WTC11 (cell line): ENCODE measurements at regions not wholly inside any gene's neighbourhood (a gene's known extent, or its start where the extent isn't known, plus 50 kb on each side); places are given as distances from the start of the nearest gene placed in this dataset.

Experiments used
- ATAC-seq: fragments of 200-7000 bp; cut with Tn5 transposase; 2 replicates; pipeline ENCODE4 v1.10.0; 2021; ENCODE audit warnings: mild to moderate bottlenecking, moderate library complexity
- CTCF ChIA-PET: fragments of 300-600 bp; sonication (Branson Sonifier 250); formaldehyde crosslinking; loops from one replicate; lab custom pipeline; 2021; ENCODE audit warnings: antibody characterized with exemption; lab: Charles Lee
- POLR2A ChIA-PET: fragments of 350-600 bp; sonication (Branson Sonifier 250); formaldehyde crosslinking; loops from one replicate; lab custom pipeline; 2021; ENCODE audit warnings: antibody characterized with exemption; lab: Charles Lee
- DNase-seq: peaks from one replicate; pipeline ENCODE4 v3.0.0; 2021; ENCODE audit warnings: low spot score
- H3K27ac Mint-ChIP-seq: 2 replicates; pipeline ENCODE4 v1.8.0; 2021; ENCODE audit warnings: mixed read lengths
- H3K27me3 Mint-ChIP-seq: 2 replicates; pipeline ENCODE4 v1.8.0; 2021; ENCODE audit warnings: low read depth, mild to moderate bottlenecking, moderate library complexity, mixed read lengths
- H3K36me3 Mint-ChIP-seq: 2 replicates; pipeline ENCODE4 v1.8.0; 2021; ENCODE audit warnings: mixed read lengths
- H3K4me1 Mint-ChIP-seq: 2 replicates; pipeline ENCODE4 v1.8.0; 2022; ENCODE audit warnings: mixed read lengths
- H3K4me3 Mint-ChIP-seq: 2 replicates; pipeline ENCODE4 v1.8.0; 2021; ENCODE audit warnings: mild to moderate bottlenecking, moderate library complexity, mixed read lengths
- H3K9me3 Mint-ChIP-seq: 2 replicates; pipeline ENCODE4 v1.8.0; 2021; ENCODE audit warnings: mixed read lengths
- CREM ChIP-seq: sonication (generic); formaldehyde crosslinking; IDR thresholded peaks from 2 replicates; pipeline ENCODE4 v1.8.1; 2022; ENCODE audit warnings: mild to moderate bottlenecking, missing genetic modification reagents, moderate library complexity
- FOXK1 ChIP-seq: sonication (generic); formaldehyde crosslinking; IDR thresholded peaks from 2 replicates; pipeline ENCODE4 v1.8.0; 2022; ENCODE audit warnings: mild to moderate bottlenecking, moderate library complexity, missing genetic modification reagents
- FOXP1 ChIP-seq: sonication (generic); formaldehyde crosslinking; IDR thresholded peaks from 2 replicates; pipeline ENCODE4 v1.8.0; 2022; ENCODE audit warnings: missing genetic modification reagents, mild to moderate bottlenecking, moderate library complexity, borderline replicate concordance
- HMGA2 ChIP-seq: fragments of 250-450 bp; sonication (Bioruptor Pico); IDR thresholded peaks from 2 replicates; pipeline ENCODE4 v1.4.0; 2021; ENCODE audit warnings: mild to moderate bottlenecking, moderate library complexity
- IRF2 ChIP-seq: sonication (generic); formaldehyde crosslinking; IDR thresholded peaks from 2 replicates; pipeline ENCODE4 v1.8.0; 2022; ENCODE audit warnings: low read depth, missing genetic modification reagents, borderline replicate concordance
- KAT7 ChIP-seq: sonication (generic); formaldehyde crosslinking; IDR thresholded peaks from 2 replicates; pipeline ENCODE4 v1.8.1; 2023; ENCODE audit warnings: missing genetic modification reagents, mild to moderate bottlenecking, borderline replicate concordance
- NFYB ChIP-seq: sonication (generic); formaldehyde crosslinking; conservative IDR thresholded peaks from 2 replicates; pipeline ENCODE4 v1.8.0; 2022; ENCODE audit warnings: low read depth, missing genetic modification reagents
- NR1H2 ChIP-seq: sonication (generic); formaldehyde crosslinking; IDR thresholded peaks from 2 replicates; pipeline ENCODE4 v1.9.0; 2021; ENCODE audit warnings: mild to moderate bottlenecking, moderate library complexity, missing genetic modification reagents
- OVOL2 ChIP-seq: fragments of 250-450 bp; sonication (Bioruptor Pico); IDR thresholded peaks from 2 replicates; pipeline ENCODE4 v1.9.0; 2021; ENCODE audit warnings: mild to moderate bottlenecking, borderline replicate concordance
- PRRX2 ChIP-seq: fragments of 250-450 bp; sonication (Bioruptor Pico); IDR thresholded peaks from 2 replicates; pipeline ENCODE4 v1.8.0; 2021; ENCODE audit warnings: mild to moderate bottlenecking
- SMAD4 ChIP-seq: sonication (generic); formaldehyde crosslinking; IDR thresholded peaks from 2 replicates; pipeline ENCODE4 v1.8.0; 2022; ENCODE audit warnings: mild to moderate bottlenecking, missing genetic modification reagents
- ZBTB21 ChIP-seq: sonication (generic); formaldehyde crosslinking; IDR thresholded peaks from 2 replicates; pipeline ENCODE4 v1.8.1; 2023; ENCODE audit warnings: mild to moderate bottlenecking, missing genetic modification reagents, borderline replicate concordance
- ZNF121 ChIP-seq: sonication (generic); formaldehyde crosslinking; IDR thresholded peaks from 2 replicates; pipeline ENCODE4 v1.8.0; 2023; ENCODE audit warnings: missing genetic modification reagents
- TF ChIP-seq, protein P1 (sequence below): sonication (generic); formaldehyde crosslinking; IDR thresholded peaks from 2 replicates; pipeline ENCODE4 v1.8.1; 2022; ENCODE audit warnings: missing genetic modification reagents, borderline replicate concordance
- TF ChIP-seq, protein P2 (sequence below): sonication (generic); formaldehyde crosslinking; IDR thresholded peaks from 2 replicates; pipeline ENCODE4 v1.8.1; 2022; ENCODE audit warnings: low read depth, missing genetic modification reagents, borderline replicate concordance
- TF ChIP-seq, protein P3 (sequence below): sonication (generic); formaldehyde crosslinking; IDR thresholded peaks from 2 replicates; pipeline ENCODE4 v1.8.1; 2023; ENCODE audit warnings: mild to moderate bottlenecking, moderate library complexity, missing genetic modification reagents
- TF ChIP-seq, protein P4 (sequence below): sonication (generic); formaldehyde crosslinking; IDR thresholded peaks from 2 replicates; pipeline ENCODE4 v1.8.1; 2023; ENCODE audit warnings: mild to moderate bottlenecking, missing genetic modification reagents, moderate library complexity
- TF ChIP-seq, protein P5 (sequence below): fragments of 200-600 bp; IDR thresholded peaks from 2 replicates; pipeline ENCODE4 v1.8.0; 2022; ENCODE audit warnings: antibody characterized with exemption

DNA sequence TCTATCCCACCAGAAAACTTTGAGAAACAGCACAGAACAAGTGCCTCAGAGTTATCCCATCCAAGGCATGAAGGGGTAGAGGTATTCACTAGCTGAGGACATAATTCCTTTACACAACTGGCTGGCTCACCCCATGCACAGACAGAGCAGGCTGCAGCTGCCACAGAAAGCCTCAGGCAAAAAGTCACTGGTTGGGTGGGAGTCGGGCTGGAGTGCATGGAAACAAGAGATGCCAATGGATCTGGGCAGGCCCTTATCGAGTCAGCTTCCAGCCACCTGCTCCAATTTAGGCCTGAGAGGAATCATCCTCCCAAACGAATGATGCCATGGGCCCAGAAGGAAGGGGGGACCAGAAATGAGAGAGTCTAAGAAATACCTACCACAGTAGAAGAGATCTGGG is 83.0 kb downstream of the RSL24D1 start (continued):
- TF ChIP-seq, protein P1, sequence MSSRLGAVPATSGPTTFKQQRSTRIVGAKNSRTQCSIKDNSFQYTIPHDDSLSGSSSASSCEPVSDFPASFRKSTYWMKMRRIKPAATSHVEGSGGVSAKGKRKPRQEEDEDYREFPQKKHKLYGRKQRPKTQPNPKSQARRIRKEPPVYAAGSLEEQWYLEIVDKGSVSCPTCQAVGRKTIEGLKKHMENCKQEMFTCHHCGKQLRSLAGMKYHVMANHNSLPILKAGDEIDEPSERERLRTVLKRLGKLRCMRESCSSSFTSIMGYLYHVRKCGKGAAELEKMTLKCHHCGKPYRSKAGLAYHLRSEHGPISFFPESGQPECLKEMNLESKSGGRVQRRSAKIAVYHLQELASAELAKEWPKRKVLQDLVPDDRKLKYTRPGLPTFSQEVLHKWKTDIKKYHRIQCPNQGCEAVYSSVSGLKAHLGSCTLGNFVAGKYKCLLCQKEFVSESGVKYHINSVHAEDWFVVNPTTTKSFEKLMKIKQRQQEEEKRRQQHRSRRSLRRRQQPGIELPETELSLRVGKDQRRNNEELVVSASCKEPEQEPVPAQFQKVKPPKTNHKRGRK (CRISPR knock-in tag), result no peak
- no peak for TF ChIP-seq PRRX2 (CRISPR knock-in tag)
- TF ChIP-seq CREM, result no peak
- TF ChIP-seq NR1H2 (CRISPR knock-in tag), result no peak
- TF ChIP-seq, protein P2, sequence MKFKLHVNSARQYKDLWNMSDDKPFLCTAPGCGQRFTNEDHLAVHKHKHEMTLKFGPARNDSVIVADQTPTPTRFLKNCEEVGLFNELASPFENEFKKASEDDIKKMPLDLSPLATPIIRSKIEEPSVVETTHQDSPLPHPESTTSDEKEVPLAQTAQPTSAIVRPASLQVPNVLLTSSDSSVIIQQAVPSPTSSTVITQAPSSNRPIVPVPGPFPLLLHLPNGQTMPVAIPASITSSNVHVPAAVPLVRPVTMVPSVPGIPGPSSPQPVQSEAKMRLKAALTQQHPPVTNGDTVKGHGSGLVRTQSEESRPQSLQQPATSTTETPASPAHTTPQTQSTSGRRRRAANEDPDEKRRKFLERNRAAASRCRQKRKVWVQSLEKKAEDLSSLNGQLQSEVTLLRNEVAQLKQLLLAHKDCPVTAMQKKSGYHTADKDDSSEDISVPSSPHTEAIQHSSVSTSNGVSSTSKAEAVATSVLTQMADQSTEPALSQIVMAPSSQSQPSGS (CRISPR knock-in tag), result no peak
- TF ChIP-seq, protein P3, sequence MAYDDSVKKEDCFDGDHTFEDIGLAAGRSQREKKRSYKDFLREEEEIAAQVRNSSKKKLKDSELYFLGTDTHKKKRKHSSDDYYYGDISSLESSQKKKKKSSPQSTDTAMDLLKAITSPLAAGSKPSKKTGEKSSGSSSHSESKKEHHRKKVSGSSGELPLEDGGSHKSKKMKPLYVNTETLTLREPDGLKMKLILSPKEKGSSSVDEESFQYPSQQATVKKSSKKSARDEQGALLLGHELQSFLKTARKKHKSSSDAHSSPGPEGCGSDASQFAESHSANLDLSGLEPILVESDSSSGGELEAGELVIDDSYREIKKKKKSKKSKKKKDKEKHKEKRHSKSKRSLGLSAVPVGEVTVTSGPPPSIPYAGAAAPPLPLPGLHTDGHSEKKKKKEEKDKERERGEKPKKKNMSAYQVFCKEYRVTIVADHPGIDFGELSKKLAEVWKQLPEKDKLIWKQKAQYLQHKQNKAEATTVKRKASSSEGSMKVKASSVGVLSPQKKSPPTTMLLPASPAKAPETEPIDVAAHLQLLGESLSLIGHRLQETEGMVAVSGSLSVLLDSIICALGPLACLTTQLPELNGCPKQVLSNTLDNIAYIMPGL, result no peak

DNA sequence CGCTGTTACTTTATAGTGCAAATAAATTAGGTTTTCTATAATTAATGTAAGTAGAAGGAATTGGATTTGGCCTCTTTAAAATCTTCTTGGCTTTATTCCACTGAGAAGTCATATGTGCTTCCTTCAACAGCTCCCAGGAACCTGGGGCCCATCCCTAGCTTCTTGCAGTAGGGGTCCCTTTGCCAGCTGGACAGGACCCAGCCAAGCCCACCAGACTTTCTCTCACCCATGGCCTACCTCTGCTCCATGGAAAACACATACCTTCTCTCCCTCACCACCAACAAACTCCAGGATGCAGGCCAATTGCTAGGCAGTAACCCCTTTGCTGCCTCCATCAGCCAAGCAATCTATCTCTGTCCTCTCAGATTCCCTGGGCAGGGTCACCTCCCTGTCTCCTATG is 84.0 kb downstream of the RSL24D1 start:
- CTCF ChIA-PET, result interaction anchor here (0.7 to 1.4 kb wide), 4 partner anchors 56 to 271 kb away, joined by 3 to 5 read pairs (median 4); no protein-coding TSS in a partner anchor
- TF ChIP-seq OVOL2 (CRISPR knock-in tag) (no peak), KAT7 (no peak), SMAD4 (CRISPR knock-in tag) (no peak), ZBTB21 (CRISPR knock-in tag) (no peak), FOXP1 (CRISPR knock-in tag) (no peak), ZNF121 (CRISPR knock-in tag) (no peak)
- TF ChIP-seq, protein P4, sequence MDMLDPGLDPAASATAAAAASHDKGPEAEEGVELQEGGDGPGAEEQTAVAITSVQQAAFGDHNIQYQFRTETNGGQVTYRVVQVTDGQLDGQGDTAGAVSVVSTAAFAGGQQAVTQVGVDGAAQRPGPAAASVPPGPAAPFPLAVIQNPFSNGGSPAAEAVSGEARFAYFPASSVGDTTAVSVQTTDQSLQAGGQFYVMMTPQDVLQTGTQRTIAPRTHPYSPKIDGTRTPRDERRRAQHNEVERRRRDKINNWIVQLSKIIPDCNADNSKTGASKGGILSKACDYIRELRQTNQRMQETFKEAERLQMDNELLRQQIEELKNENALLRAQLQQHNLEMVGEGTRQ (CRISPR knock-in tag), result no peak
- peaks cover 22% of the 10 kb centered on the region for H3K4me1 Mint-ChIP-seq
- POLR2A ChIA-PET, result interaction anchor here (1.0 kb wide), 1 partner anchor 633 kb away, joined by 3 read pairs; no protein-coding TSS in a partner anchor
- H3K27ac Mint-ChIP-seq, result no peak overlapping the region
- no peak overlapping the region for H3K4me3 Mint-ChIP-seq
- no peaks in the 10 kb centered on the region for H3K27me3 Mint-ChIP-seq
- no peak for DNase-seq
- no peak for ATAC-seq
- H3K36me3 Mint-ChIP-seq, result peaks cover under 1% of the 10 kb centered on the region; the same call in 1 of the 2 replicates
- H3K9me3 Mint-ChIP-seq, result peaks cover 4% of the 10 kb centered on the region

DNA sequence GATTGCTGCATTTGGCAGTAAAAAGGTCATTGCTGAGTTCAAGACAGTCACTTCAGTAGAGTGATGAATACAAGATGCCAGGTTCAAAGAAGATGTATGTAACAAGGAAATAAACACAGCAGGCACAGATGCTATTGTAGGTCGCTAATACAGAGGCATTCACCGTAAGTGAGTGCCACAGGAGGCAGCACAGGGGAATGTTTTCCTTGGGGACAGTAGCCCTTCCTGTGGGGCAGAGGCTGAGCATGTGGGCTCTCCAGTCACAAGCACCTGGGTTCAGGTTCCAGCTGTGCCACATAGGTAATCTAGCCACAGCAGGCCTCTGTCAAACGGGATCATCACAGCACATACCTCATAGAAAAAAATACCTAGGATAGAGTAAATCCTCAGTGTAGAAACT is 86.3 kb downstream of the RSL24D1 start:
- Mint-ChIP-seq H3K27me3 (no peaks in the 10 kb centered on the region), H3K4me1 (peaks cover 22% of the 10 kb centered on the region)
- TF ChIP-seq FOXK1, result no peak
- TF ChIP-seq, all 79 proteins: peak for 0
- DNase-seq (peak; percentile 21), ATAC-seq (peak; percentile 88)
- peaks cover 11% of the 10 kb centered on the region for H3K36me3 Mint-ChIP-seq
- ChIA-PET POLR2A (no interaction called here), CTCF (interaction anchor here (0.9 to 1.3 kb wide), 3 partner anchors 58 to 402 kb away, joined by 3 to 6 read pairs (median 4); no protein-coding TSS in a partner anchor)
- no peak overlapping the region for H3K4me3 Mint-ChIP-seq
- H3K27ac Mint-ChIP-seq, result no peak overlapping the region
- H3K9me3 Mint-ChIP-seq, result peaks cover 17% of the 10 kb centered on the region

DNA sequence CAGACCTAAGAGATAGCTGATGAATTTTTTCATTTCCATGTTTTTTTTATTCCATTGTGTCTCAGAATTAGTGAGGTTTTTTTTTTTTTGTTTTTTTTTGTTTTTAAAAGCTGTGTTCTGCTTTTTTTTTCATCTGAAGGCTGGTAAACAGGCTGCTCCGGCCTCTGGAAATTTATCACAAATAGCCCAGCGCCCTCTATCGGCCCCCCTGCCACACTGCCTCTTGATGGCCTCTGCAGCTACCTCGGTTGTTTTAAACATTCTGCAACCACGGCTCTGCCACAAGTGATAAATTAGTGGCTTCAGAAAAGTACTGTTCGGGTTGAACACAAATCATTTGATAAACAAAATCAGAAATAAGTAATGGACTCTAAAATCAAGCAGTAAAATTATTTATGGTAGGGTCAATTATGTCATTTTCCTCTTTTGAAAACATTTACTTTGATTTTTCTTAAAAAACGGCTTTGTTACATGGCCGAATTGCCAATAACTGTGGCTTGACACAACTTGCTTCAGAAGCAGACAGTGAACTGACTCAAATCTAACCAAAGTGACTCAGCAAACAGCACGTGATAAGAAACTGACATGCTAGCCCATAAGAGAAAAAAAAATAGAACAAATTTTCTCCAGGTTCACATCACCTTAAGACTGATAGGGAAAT is 87.8 kb downstream of the RSL24D1 start:
- DNase-seq (peak; percentile 86), ATAC-seq (peak; percentile 65)
- peaks cover 11% of the 10 kb centered on the region for H3K36me3 Mint-ChIP-seq
- no peak for TF ChIP-seq FOXK1
- no peak for TF ChIP-seq HMGA2 (CRISPR knock-in tag)
- TF ChIP-seq, protein P5, sequence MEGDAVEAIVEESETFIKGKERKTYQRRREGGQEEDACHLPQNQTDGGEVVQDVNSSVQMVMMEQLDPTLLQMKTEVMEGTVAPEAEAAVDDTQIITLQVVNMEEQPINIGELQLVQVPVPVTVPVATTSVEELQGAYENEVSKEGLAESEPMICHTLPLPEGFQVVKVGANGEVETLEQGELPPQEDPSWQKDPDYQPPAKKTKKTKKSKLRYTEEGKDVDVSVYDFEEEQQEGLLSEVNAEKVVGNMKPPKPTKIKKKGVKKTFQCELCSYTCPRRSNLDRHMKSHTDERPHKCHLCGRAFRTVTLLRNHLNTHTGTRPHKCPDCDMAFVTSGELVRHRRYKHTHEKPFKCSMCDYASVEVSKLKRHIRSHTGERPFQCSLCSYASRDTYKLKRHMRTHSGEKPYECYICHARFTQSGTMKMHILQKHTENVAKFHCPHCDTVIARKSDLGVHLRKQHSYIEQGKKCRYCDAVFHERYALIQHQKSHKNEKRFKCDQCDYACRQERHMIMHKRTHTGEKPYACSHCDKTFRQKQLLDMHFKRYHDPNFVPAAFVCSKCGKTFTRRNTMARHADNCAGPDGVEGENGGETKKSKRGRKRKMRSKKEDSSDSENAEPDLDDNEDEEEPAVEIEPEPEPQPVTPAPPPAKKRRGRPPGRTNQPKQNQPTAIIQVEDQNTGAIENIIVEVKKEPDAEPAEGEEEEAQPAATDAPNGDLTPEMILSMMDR, result peak; percentile 60
- TF ChIP-seq IRF2 (CRISPR knock-in tag), result no peak
- no peak for TF ChIP-seq NFYB
- H3K9me3 Mint-ChIP-seq, result peaks cover 17% of the 10 kb centered on the region
- H3K27me3 Mint-ChIP-seq, result no peaks in the 10 kb centered on the region
- no peak overlapping the region for H3K27ac Mint-ChIP-seq
- H3K4me3 Mint-ChIP-seq, result no peak overlapping the region
- ChIA-PET POLR2A (no interaction called here), CTCF (interaction anchor here (0.6 to 1.6 kb wide), 16 partner anchors 8 to 1912 kb away, joined by 3 to 9 read pairs (median 3); partner anchors contain the start of gene RSL24D1)
- peaks cover 18% of the 10 kb centered on the region for H3K4me1 Mint-ChIP-seq
